ENCODE measurements at regions not wholly inside any gene's neighbourhood (a gene's known extent, or its start where the extent isn't known, plus 50 kb on each side); places are given as distances from the start of the nearest gene placed in this dataset.

GRCh38 chr13:79155883-79156282, 250.2 kb downstream of the RBM26 start:
- Mint-ChIP-seq H3K36me3 (no peaks in the 10 kb centered on the region), H3K4me1 (ENCODE audit: low read depth) (no peaks in the 10 kb centered on the region), H3K4me3 (no peak overlapping the region), H3K9me3 (ENCODE audit: low read depth) (no peaks in the 10 kb centered on the region), H3K27ac (no peak overlapping the region), H3K27me3 (peaks cover 8% of the 10 kb centered on the region)

- Mint-ChIP-seq H3K9me3 (ENCODE audit: low read depth) (no peaks in the 10 kb centered on the region), H3K27me3 (peaks cover 13% of the 10 kb centered on the region), H3K27ac (no peak overlapping the region), H3K4me1 (ENCODE audit: low read depth) (no peaks in the 10 kb centered on the region), H3K36me3 (no peaks in the 10 kb centered on the region), H3K4me3 (no peak overlapping the region)
Observed at GRCh38 chr13:79149210-79149609, 256.8 kb downstream of the RBM26 start.

GRCh38 chr13:79141082-79141481, 265.0 kb downstream of the RBM26 start:
- Mint-ChIP-seq H3K9me3 (ENCODE audit: low read depth) (peaks cover 3% of the 10 kb centered on the region), H3K36me3 (no peaks in the 10 kb centered on the region), H3K4me3 (no peak overlapping the region), H3K27me3 (peaks cover 3% of the 10 kb centered on the region), H3K27ac (no peak overlapping the region), H3K4me1 (ENCODE audit: low read depth) (no peaks in the 10 kb centered on the region)

- Mint-ChIP-seq H3K36me3 (no peaks in the 10 kb centered on the region), H3K4me3 (no peak overlapping the region), H3K27ac (no peak overlapping the region), H3K4me1 (ENCODE audit: low read depth) (no peaks in the 10 kb centered on the region), H3K9me3 (ENCODE audit: low read depth) (no peaks in the 10 kb centered on the region), H3K27me3 (peaks cover 12% of the 10 kb centered on the region)
Observed at GRCh38 chr13:79128158-79128557, 277.9 kb downstream of the RBM26 start.

GRCh38 chr13:79126706-79127105, 279.3 kb downstream of the RBM26 start:
- H3K27me3 Mint-ChIP-seq: peaks cover 9% of the 10 kb centered on the region
- H3K4me1 Mint-ChIP-seq (ENCODE audit: low read depth): no peaks in the 10 kb centered on the region
- no peak overlapping the region for H3K4me3 Mint-ChIP-seq
- H3K27ac Mint-ChIP-seq: no peak overlapping the region
- H3K36me3 Mint-ChIP-seq: no peaks in the 10 kb centered on the region
- no peaks in the 10 kb centered on the region for H3K9me3 Mint-ChIP-seq (ENCODE audit: low read depth)

GRCh38 chr13:79124183-79124582, 281.9 kb downstream of the RBM26 start:
- H3K9me3 Mint-ChIP-seq (ENCODE audit: low read depth): no peaks in the 10 kb centered on the region
- no peak overlapping the region for H3K27ac Mint-ChIP-seq
- no peak overlapping the region for H3K4me3 Mint-ChIP-seq
- no peaks in the 10 kb centered on the region for H3K4me1 Mint-ChIP-seq (ENCODE audit: low read depth)
- H3K27me3 Mint-ChIP-seq: peaks cover 8% of the 10 kb centered on the region
- H3K36me3 Mint-ChIP-seq: no peaks in the 10 kb centered on the region

GRCh38 chr13:79121286-79121685, 284.8 kb downstream of the RBM26 start:
- peaks cover 1% of the 10 kb centered on the region for H3K27me3 Mint-ChIP-seq
- H3K4me3 Mint-ChIP-seq: no peak overlapping the region
- no peaks in the 10 kb centered on the region for H3K36me3 Mint-ChIP-seq
- H3K9me3 Mint-ChIP-seq (ENCODE audit: low read depth): no peaks in the 10 kb centered on the region
- no peak overlapping the region for H3K27ac Mint-ChIP-seq
- no peaks in the 10 kb centered on the region for H3K4me1 Mint-ChIP-seq (ENCODE audit: low read depth)

GRCh38 chr13:79119578-79120107, 286.4 kb downstream of the RBM26 start:
- Mint-ChIP-seq H3K4me1 (ENCODE audit: low read depth) (no peaks in the 10 kb centered on the region), H3K4me3 (no peak overlapping the region), H3K9me3 (ENCODE audit: low read depth) (no peaks in the 10 kb centered on the region), H3K27me3 (no peaks in the 10 kb centered on the region), H3K36me3 (no peaks in the 10 kb centered on the region), H3K27ac (no peak overlapping the region)

- Mint-ChIP-seq H3K4me1 (ENCODE audit: low read depth) (no peaks in the 10 kb centered on the region), H3K36me3 (no peaks in the 10 kb centered on the region), H3K9me3 (ENCODE audit: low read depth) (no peaks in the 10 kb centered on the region), H3K4me3 (no peak overlapping the region), H3K27me3 (no peaks in the 10 kb centered on the region), H3K27ac (no peak overlapping the region)
Observed at GRCh38 chr13:79112016-79112415, 294.0 kb downstream of the RBM26 start.

GRCh38 chr13:79108914-79109643, 297.0 kb downstream of the RBM26 start:
- H3K4me3 Mint-ChIP-seq: no peak overlapping the region
- H3K27ac Mint-ChIP-seq: no peak overlapping the region
- peaks cover 4% of the 10 kb centered on the region for H3K27me3 Mint-ChIP-seq
- no peaks in the 10 kb centered on the region for H3K9me3 Mint-ChIP-seq (ENCODE audit: low read depth)
- H3K36me3 Mint-ChIP-seq: no peaks in the 10 kb centered on the region
- no peaks in the 10 kb centered on the region for H3K4me1 Mint-ChIP-seq (ENCODE audit: low read depth)

- H3K27me3 Mint-ChIP-seq: peaks cover 4% of the 10 kb centered on the region
- H3K27ac Mint-ChIP-seq: no peak overlapping the region
- H3K4me3 Mint-ChIP-seq: no peak overlapping the region
- no peaks in the 10 kb centered on the region for H3K9me3 Mint-ChIP-seq (ENCODE audit: low read depth)
- H3K4me1 Mint-ChIP-seq (ENCODE audit: low read depth): peaks cover 2% of the 10 kb centered on the region
- H3K36me3 Mint-ChIP-seq: no peaks in the 10 kb centered on the region
Observed at GRCh38 chr13:79098596-79098995, 307.5 kb downstream of the RBM26 start.

- H3K27ac Mint-ChIP-seq: no peak overlapping the region
- no peaks in the 10 kb centered on the region for H3K9me3 Mint-ChIP-seq (ENCODE audit: low read depth)
- no peaks in the 10 kb centered on the region for H3K36me3 Mint-ChIP-seq
- H3K27me3 Mint-ChIP-seq: peaks cover 3% of the 10 kb centered on the region
- peaks cover 2% of the 10 kb centered on the region for H3K4me1 Mint-ChIP-seq (ENCODE audit: low read depth)
- no peak overlapping the region for H3K4me3 Mint-ChIP-seq
Observed at GRCh38 chr13:79097201-79097600, 308.9 kb downstream of the RBM26 start.

- Mint-ChIP-seq H3K27me3 (peaks cover 3% of the 10 kb centered on the region), H3K4me1 (ENCODE audit: low read depth) (peaks cover 2% of the 10 kb centered on the region), H3K9me3 (ENCODE audit: low read depth) (no peaks in the 10 kb centered on the region), H3K27ac (no peak overlapping the region), H3K4me3 (no peak overlapping the region), H3K36me3 (no peaks in the 10 kb centered on the region)
Observed at GRCh38 chr13:79096099-79096498, 310.0 kb downstream of the RBM26 start.

GRCh38 chr13:79090552-79091124, 315.4 kb downstream of the RBM26 start:
- Mint-ChIP-seq H3K27me3 (peaks cover 4% of the 10 kb centered on the region), H3K4me3 (no peak overlapping the region), H3K9me3 (ENCODE audit: low read depth) (no peaks in the 10 kb centered on the region), H3K4me1 (ENCODE audit: low read depth) (peaks cover under 1% of the 10 kb centered on the region), H3K27ac (no peak overlapping the region), H3K36me3 (no peaks in the 10 kb centered on the region)

- Mint-ChIP-seq H3K27me3 (peaks cover 1% of the 10 kb centered on the region), H3K9me3 (ENCODE audit: low read depth) (no peaks in the 10 kb centered on the region), H3K4me3 (no peak overlapping the region), H3K36me3 (no peaks in the 10 kb centered on the region), H3K27ac (no peak overlapping the region), H3K4me1 (ENCODE audit: low read depth) (no peaks in the 10 kb centered on the region)
Observed at GRCh38 chr13:79084802-79085424, 321.1 kb downstream of the RBM26 start.
